Smooth muscle cell (in vitro differentiated cells): ENCODE measurements at regions not wholly inside any gene's neighbourhood (a gene's known extent, or its start where the extent isn't known, plus 50 kb on each side); places are given as distances from the start of the nearest gene placed in this dataset.
"Not testable (repeated sequence)": the region's sequence is repeated elsewhere in the genome, so short reads cannot be mapped to it uniquely, and the experiment has no call there.

Source experiments
- DNase-seq: peaks from one replicate; lab custom pipeline; 2025; ENCODE audit not compliant: unreplicated experiment; lab: John Stamatoyannopoulos, UW
- H2AFZ ChIP-seq: fragments of 200-600 bp; sonication (generic); 2 replicates; pipeline ENCODE4 v1.6.0; 2016; ENCODE audit warnings: antibody characterized with exemption, low read depth, mild to moderate bottlenecking
- H3F3A ChIP-seq: fragments of 200-600 bp; sonication (generic); 2 replicates; pipeline ENCODE4 v1.6.0; 2017; ENCODE audit warnings: antibody characterized with exemption, low read depth
- H3K27ac ChIP-seq: fragments of 200-600 bp; sonication (generic); 2 replicates; pipeline ENCODE4 v1.5.1; 2016; ENCODE audit warnings: low read depth, mild to moderate bottlenecking
- H3K27me3 ChIP-seq: fragments of 200-600 bp; sonication (generic); 2 replicates; pipeline ENCODE4 v1.6.1; 2016; ENCODE audit warnings: low read depth, mild to moderate bottlenecking
- H3K36me3 ChIP-seq: fragments of 200-600 bp; sonication (generic); 2 replicates; pipeline ENCODE4 v1.5.1; 2016; ENCODE audit warnings: low read depth
- H3K4me1 ChIP-seq: fragments of 200-600 bp; sonication (generic); 2 replicates; pipeline ENCODE4 v1.5.1; 2016; ENCODE audit warnings: low read depth
- H3K4me2 ChIP-seq: fragments of 200-600 bp; sonication (generic); 2 replicates; pipeline ENCODE4 v1.6.0; 2016; ENCODE audit warnings: mild to moderate bottlenecking
- H3K4me3 ChIP-seq: fragments of 200-600 bp; sonication (generic); 2 replicates; pipeline ENCODE4 v1.5.1; 2016; ENCODE audit warnings: mild to moderate bottlenecking
- H3K79me2 ChIP-seq: fragments of 200-600 bp; sonication (generic); 2 replicates; pipeline ENCODE4 v1.6.0; 2016; ENCODE audit warnings: low read depth, mild to moderate bottlenecking
- H3K9ac ChIP-seq: fragments of 200-600 bp; sonication (generic); 2 replicates; pipeline ENCODE4 v1.6.0; 2016; ENCODE audit warnings: low read depth
- H3K9me3 ChIP-seq: fragments of 200-600 bp; sonication (generic); replicated peaks from 2 replicates; pipeline ENCODE4 v1.5.1; 2016; ENCODE audit warnings: low read depth
- H4K20me1 ChIP-seq: fragments of 200-600 bp; sonication (generic); 2 replicates; pipeline ENCODE4 v1.6.0; 2016; ENCODE audit warnings: low read depth
- CTCF ChIP-seq: fragments of 200-600 bp; sonication (generic); IDR thresholded peaks from 2 replicates; pipeline ENCODE4 v1.5.1; 2017; ENCODE audit warnings: borderline replicate concordance, mild to moderate bottlenecking, antibody characterized with exemption; ENCODE audit not compliant: insufficient read depth, poor library complexity, severe bottlenecking
- WGBS: methylation state at CpG from one replicate; pipeline ENCODE4 v1.1.7; 2016; ENCODE audit warnings: low lambda C conversion rate; 5-methylcytosine and 5-hydroxymethylcytosine counted together

GRCh38 chr3:74139648-74140047, 474.8 kb downstream of the CNTN3 start:
- H4K20me1 ChIP-seq = no peaks in the 10 kb centered on the region
- no peak for DNase-seq
- no peak overlapping the region for H3K4me2 ChIP-seq
- H3F3A ChIP-seq = no peaks in the 10 kb centered on the region
- H3K36me3 ChIP-seq = no peaks in the 10 kb centered on the region
- H2AFZ ChIP-seq = no peak overlapping the region
- 60% methylated on average over 3 of the region's 3 CpGs for WGBS
- peaks cover 12% of the 10 kb centered on the region for H3K27me3 ChIP-seq
- no peaks in the 10 kb centered on the region for H3K79me2 ChIP-seq
- no peak overlapping the region for H3K4me3 ChIP-seq
- no peak overlapping the region for H3K9ac ChIP-seq
- H3K4me1 ChIP-seq = no peaks in the 10 kb centered on the region
- H3K9me3 ChIP-seq = no peaks in the 10 kb centered on the region
- no peak for TF ChIP-seq CTCF
- no peak overlapping the region for H3K27ac ChIP-seq

GRCh38 chr3:74137790-74138189, 476.7 kb downstream of the CNTN3 start:
- no peak overlapping the region for H3K4me2 ChIP-seq
- H3K4me1 ChIP-seq = no peaks in the 10 kb centered on the region
- no peaks in the 10 kb centered on the region for H3K9me3 ChIP-seq
- no peak for DNase-seq
- no peak overlapping the region for H2AFZ ChIP-seq
- H3F3A ChIP-seq = no peaks in the 10 kb centered on the region
- no peak overlapping the region for H3K9ac ChIP-seq
- no peaks in the 10 kb centered on the region for H3K36me3 ChIP-seq
- H3K27me3 ChIP-seq = peaks cover 12% of the 10 kb centered on the region
- no peaks in the 10 kb centered on the region for H4K20me1 ChIP-seq
- no peak for TF ChIP-seq CTCF
- no peak overlapping the region for H3K4me3 ChIP-seq
- no peak overlapping the region for H3K27ac ChIP-seq
- no peaks in the 10 kb centered on the region for H3K79me2 ChIP-seq

GRCh38 chr3:74135808-74136207, 478.7 kb downstream of the CNTN3 start:
- TF ChIP-seq CTCF = no peak
- no peak for DNase-seq
- Histone ChIP-seq H3K4me3 (no peak overlapping the region), H3K79me2 (no peaks in the 10 kb centered on the region), H3F3A (no peaks in the 10 kb centered on the region), H3K27me3 (peaks cover 11% of the 10 kb centered on the region), H2AFZ (no peak overlapping the region), H3K4me2 (no peak overlapping the region), H3K9ac (no peak overlapping the region), H3K9me3 (no peaks in the 10 kb centered on the region), H3K36me3 (no peaks in the 10 kb centered on the region), H4K20me1 (no peaks in the 10 kb centered on the region), H3K27ac (no peak overlapping the region), H3K4me1 (no peaks in the 10 kb centered on the region)
- 92% methylated on average over 8 of the region's 8 CpGs for WGBS

GRCh38 chr3:74134831-74135230, 479.6 kb downstream of the CNTN3 start:
- WGBS = 80% methylated on average over 2 of the region's 2 CpGs
- Histone ChIP-seq H3K4me3 (no peak overlapping the region), H3K4me2 (no peak overlapping the region), H3F3A (no peaks in the 10 kb centered on the region), H3K9ac (no peak overlapping the region), H4K20me1 (no peaks in the 10 kb centered on the region), H3K36me3 (no peaks in the 10 kb centered on the region), H3K4me1 (no peaks in the 10 kb centered on the region), H3K27me3 (peaks cover 1% of the 10 kb centered on the region), H3K79me2 (no peaks in the 10 kb centered on the region), H2AFZ (no peak overlapping the region), H3K27ac (no peak overlapping the region), H3K9me3 (no peaks in the 10 kb centered on the region)
- no peak for TF ChIP-seq CTCF
- no peak for DNase-seq

GRCh38 chr3:74131546-74132328, 482.7 kb downstream of the CNTN3 start:
- H3K9me3 ChIP-seq, DNase-seq, H3K27ac ChIP-seq: not testable (repeated sequence)

More at GRCh38 chr3:74131546-74132328, 482.7 kb downstream of the CNTN3 start:
- not testable (repeated sequence) for H3K36me3 ChIP-seq, H3F3A ChIP-seq, H3K27me3 ChIP-seq, H3K4me3 ChIP-seq, H2AFZ ChIP-seq, H3K79me2 ChIP-seq, H3K4me2 ChIP-seq, H3K9ac ChIP-seq, H3K4me1 ChIP-seq, H4K20me1 ChIP-seq
- WGBS = 74% methylated on average over 6 of the region's 6 CpGs
